ENCODE measurements at regions not wholly inside any gene's neighbourhood (a gene's known extent, or its start where the extent isn't known, plus 50 kb on each side); places are given as distances from the start of the nearest gene placed in this dataset.

- TF ChIP-seq CHD7 (IDR thresholded peaks at IDR 0.05; ENCODE audit: insufficient replicate concordance, low read length): no peak
- no peak for TF ChIP-seq FOSL1 (IDR thresholded peaks at IDR 0.05; ENCODE audit: insufficient read depth, low read depth, low read length)
Observed at GRCh38 chrX:124524852-124525251, 178.5 kb downstream of the SH2D1A start (continued).

All from H1 (cell line).